ENCODE measurements at regions not wholly inside any gene's neighbourhood (a gene's known extent, or its start where the extent isn't known, plus 50 kb on each side); places are given as distances from the start of the nearest gene placed in this dataset.
A peak's percentile ranks its signal among the peaks of the same experiment; 100 is the strongest.

DNA sequence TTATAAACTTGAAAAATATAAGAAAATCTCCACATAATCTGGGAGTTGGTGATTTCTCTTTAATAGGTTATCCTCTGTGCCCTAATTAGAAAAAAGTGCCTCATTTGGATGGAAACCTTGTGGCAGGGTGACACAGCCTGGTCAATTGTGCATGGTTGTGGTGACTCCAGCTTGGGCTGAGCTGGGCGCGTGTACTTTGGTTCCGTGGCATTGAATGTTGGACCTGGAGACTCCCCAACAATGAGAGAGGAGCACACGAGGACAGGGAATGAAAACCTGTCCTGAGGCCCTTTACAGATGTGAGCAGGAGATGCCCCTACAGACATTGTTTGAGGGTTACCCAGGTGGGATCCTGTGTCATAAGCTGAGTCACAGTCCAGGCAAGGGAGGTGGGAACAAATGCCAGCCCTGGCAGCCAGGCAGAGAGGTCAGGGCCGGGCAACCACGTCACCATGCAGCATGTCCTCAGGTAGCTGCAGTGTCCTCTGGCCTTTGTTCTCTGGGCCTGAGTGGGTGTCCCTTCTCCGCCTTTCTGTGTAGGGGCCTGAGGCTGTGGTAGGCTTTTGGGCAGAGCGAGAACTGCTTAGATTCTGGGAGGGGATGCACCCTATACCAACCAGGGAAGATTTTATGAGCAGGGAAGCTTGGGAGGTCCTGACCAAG is 147.4 kb upstream of the TBX20 start:
- DNase-seq (ENCODE audit: insufficient read length, low spot score) (no peak), FAIRE-seq (no peak)

DNA sequence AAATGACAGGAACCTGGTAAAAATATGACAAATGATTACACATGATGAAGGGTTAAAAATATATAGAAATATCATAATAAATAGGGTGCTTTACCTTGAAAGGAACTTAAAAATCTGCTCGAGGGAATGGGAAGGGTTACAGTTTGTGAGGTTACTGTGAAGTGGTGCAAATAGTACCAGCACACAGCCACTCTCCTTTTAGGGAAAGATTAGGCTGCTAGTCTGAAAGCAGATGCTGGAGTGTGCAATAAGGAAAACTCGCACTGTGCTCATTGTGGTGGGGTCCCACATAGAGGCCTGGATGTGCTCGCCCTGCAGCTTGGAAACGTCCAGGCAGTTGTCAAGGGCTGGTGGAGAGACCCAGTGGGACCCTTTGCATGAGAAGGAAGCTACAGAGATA is 145.9 kb upstream of the TBX20 start:
- no peak for DNase-seq (ENCODE audit: insufficient read length, low spot score)
- FAIRE-seq = no peak

DNA sequence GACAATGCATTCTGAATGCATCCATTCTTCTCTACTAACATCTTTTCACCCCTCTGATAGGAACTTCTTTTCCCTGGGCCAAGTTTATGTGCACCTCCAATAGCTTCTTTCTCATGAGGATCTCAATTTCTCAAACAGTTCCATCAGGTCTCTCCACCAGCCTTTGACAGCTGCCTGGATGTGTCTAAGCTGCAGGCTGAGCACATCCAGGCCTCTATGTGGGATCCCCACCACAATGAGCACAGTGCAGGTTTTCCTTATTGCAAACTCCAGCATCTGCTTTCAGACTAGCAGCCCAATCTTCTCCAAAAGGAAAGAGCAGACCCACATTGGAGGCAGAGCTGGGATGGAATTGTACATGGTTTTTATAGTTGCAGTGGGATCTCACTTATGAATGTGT is 145.3 kb upstream of the TBX20 start:
- FAIRE-seq = no peak
- no peak for DNase-seq (ENCODE audit: insufficient read length, low spot score)

DNA sequence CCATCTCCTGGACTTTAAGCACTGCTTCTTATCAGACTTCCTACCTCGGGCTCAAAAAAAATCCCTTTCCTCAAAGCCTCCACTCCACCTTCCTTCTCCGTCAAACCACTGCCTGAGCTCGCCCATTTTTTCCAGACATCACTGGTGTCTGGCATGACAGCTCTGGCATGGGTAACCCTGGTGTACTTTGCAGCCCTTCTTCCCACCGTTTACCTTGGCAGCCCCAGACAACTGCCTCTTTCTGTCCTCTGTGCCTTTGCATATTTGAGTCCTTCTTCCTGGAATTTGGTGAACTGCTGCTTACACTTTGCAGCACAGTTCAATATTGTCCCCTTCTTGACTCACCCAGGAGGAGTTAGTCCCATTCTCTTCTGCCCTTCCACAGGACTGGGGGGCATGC is 144.6 kb upstream of the TBX20 start:
- FAIRE-seq = no peak
- DNase-seq (ENCODE audit: insufficient read length, low spot score) = no peak

DNA sequence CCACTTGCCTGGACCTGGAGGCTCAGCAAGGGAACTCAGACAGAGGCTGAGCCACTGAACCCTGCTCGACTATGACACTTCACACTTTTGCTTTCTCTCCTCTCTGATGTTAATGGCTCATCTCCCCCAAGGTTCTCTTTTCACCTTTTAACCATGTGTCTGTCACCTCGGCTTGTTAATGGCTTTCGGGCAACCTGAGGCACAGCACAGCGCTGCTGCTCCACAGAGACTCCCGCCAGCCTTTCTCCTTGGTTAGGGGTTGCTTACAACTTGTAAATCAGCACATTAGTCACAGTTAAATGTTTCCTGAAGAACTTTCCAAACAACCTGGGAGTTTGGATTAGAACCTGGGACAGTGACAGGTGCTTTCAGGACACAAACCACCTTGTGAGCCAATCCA is 136.2 kb upstream of the TBX20 start:
- FAIRE-seq (no peak), DNase-seq (ENCODE audit: insufficient read length, low spot score) (no peak)

DNA sequence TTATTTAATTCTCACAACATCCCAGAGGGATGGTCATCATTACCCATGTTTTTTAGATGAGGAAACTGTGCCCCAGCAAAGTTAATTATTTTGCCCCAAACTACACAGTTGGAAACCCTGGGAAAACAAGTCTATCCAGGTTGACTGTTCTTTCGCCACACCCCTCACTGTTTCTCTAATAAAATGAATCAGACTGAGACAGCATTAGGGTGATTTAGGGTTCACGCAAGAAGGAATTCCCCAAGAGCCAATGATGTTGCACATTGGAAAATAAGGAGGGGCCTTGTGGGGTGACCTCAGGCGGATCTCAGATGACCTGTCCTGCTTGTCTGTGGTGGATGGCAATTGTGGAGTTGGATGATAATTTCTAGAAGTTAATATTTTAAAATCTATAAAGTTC is 135.7 kb upstream of the TBX20 start:
- DNase-seq (ENCODE audit: insufficient read length, low spot score) (no peak), FAIRE-seq (no peak)

DNA sequence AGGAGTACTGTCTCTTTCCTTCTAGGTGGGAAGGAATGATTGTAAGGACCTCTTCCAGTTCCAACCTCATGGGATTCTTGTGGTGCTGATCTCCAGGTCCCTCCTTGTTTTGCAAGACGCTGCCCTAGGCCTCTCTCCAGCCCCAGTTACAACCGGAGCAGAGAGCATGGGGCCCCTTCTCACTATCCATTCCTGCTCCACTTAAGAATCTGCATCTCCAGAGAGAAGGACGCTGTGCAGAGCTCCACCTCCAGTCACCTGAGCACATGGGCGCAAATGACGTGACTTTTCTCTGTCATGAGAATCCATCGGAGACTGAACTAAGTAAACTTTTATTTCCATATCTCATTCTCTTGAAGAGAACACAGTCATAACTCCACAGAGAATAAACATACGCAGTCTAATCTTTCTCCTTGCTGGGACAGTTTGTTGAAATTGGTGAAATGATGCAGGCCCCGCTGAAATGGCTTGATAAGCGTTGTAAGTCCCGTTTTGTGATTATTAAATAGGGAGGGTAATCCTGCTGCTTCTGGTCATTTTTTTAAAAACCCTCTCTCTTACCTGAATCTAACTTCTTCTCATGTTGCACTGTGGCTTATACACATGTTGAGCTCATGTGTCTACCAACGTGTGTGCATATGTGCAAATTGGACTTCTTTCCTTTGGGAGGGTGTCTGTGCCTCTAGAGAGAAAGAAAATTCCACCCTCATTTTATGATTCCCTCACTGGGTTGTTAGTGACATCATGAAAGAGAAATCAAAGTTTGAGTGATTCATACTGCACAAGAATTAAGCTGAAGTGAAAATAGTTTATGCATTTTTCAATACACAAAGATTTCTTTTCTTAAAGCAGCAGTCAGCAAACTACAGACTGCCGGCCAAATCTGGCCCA is 133.2 kb upstream of the TBX20 start:
- DNase-seq (ENCODE audit: insufficient read length, low spot score) (no peak), FAIRE-seq (no peak)

DNA sequence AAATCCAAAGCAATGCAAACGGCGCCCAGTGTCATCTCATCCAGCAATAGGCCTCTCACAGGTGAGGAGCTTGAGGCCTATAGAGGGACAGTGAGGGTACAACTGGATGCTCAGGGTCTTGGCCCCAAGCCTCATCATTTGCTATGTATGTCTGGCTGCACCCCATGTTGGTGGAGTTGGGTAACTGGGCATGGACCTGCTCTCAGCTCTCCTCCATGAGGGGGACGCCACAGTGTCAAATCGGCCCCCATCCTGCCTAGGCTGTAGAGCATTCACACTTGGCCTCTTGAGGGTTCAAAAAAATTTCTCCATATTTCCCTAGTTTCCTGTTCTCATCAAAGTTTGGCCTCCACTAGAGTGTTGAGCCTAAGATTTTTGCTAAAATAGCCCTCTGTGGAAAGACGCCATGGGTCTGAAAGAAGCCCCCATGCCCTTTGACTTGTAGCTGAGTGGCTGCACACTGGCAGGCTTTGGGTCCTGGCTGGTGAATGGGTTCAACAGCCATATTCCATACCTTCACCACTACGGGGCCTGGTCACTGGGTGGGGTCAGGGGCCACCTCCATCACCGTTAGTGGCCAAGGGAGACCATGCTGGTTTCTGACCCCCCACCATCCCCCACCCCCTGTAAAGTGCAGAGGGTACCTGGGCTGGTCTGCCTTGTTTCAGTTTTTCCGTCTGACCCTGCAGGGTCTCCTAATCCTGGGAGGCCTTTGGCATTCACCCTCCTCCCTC is 132.3 kb upstream of the TBX20 start:
- FAIRE-seq = no peak
- DNase-seq (ENCODE audit: insufficient read length, low spot score) = no peak

DNA sequence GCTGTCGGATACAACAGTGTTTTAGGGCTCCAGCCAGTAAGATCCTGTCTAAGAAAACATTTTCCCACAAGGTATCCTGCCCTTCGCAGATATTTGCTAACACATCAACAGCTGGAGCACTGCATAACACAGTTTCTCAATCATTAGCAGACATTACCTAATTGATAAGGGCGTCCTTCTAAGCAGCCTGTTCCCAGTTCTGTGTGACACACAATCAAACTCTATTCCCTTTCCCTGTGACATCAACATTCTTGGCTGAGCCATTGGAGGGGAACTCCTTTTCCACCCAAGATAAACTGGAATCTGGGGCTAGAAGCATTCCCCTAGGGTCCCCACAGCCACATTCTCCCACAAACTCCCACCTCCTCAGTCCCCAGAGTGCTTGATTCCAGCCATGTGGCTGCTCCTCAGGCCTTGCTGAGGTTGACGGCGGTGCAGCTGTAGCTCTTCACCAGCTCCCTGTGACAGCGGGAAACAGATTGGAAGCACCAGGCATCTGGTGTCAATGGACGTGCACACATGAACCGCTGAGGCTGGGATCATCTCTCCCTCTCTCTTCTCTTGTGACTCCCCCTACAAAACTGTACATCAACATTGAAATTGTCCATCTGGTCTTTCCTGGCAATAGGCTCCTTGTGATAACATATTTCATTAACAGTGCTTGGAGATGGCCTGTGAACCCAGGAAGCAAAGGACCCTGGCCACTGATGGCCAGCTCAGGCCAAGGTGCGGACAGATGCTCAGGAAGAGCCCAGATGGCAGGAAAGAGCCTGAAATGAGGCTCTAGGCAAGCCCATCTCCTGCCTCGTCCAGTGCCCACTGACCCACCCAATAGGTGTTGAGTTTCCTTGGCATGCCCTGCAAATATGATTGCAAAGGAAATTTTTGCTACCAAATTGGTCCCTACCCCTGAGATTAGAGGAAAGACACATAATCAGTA is 131.1 kb upstream of the TBX20 start:
- FAIRE-seq (no peak), DNase-seq (ENCODE audit: insufficient read length, low spot score) (no peak)

DNA sequence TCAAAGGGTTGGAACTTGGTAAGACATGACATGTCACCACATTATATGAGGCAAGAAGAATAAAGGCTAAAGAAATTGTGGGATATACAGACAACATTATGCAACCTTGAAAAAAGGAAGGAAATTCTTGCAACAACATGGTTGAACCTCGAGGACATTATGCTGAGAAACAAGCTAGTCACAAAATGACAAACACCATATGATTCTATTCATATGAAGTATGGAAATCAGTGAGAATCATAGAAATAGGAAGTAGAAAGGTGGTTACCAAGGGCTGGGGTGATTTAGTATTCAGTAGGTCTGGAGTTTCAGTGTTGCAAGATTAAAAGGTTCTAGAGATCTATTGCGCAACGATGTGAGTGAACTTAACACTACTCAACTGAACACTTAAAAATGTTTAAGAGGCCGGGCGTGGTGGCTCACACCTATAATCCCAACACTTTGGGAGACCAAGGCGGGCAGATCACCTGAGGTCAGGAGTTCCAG is 126.9 kb upstream of the TBX20 start:
- FAIRE-seq (no peak), DNase-seq (ENCODE audit: insufficient read length, low spot score) (no peak)

DNA sequence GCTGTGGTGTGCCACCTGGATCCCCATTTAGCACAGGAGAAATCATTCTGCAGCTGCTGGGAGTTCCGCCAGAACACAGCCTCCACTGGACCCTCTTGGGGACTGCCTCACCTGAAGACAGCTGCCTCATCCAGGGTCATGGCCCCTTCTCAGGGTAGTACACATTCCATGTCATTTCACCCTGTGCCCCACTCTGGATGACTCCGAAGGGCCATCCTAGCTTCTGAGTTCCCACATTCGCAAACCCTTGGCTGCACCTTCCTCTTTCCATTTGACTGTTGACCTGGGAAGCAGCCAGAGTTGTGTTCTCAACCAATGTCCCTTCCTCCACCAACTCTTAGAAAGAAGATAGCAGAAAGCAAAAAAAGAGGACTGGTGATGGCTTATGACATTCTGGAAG is 125.6 kb upstream of the TBX20 start:
- no peak for FAIRE-seq

DNA sequence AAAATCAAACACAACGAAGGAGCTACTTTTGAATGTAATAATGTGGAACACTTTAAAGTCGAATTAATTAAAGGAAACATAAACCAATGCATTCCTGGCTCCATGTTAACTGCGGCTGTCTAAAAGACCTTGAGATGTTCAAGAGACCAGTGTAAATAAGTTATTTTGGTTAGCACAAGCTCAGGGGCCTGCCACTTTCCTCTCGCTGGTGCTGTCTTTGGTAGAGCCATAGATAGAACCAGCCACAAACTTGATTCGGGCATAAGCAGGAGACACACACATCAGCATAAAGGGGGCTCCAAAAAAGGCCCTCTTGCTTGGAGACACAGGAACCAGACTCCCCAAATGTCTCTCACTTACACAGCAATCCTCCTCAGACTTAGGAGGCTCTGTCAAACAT is 121.6 kb upstream of the TBX20 start:
- no peak for DNase-seq (ENCODE audit: insufficient read length, low spot score)
- FAIRE-seq = no peak

More for the DNA sequence above, 125.6 kb upstream of the TBX20 start:
- no peak for DNase-seq (ENCODE audit: insufficient read length, low spot score)

DNA sequence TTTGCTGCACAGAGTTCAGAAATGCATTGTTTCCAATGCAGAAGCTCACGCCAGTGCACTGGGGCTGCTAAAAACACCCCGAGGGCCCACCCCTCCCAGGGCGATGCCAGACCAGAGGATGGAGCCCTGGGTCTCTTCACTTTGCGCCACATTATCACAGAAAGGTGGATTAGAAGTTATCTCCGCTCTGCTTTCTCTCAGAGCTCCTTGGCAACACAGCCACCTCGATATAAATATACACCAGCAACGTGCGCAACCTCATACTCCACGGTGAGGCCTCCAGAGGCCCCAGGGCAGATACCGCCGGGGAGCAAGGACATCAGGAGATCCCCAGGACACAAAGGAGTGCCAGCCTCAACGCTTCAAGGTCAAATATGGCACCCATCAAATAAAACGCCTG is 121.0 kb upstream of the TBX20 start:
- FAIRE-seq (no peak), DNase-seq (ENCODE audit: insufficient read length, low spot score) (no peak)

DNA sequence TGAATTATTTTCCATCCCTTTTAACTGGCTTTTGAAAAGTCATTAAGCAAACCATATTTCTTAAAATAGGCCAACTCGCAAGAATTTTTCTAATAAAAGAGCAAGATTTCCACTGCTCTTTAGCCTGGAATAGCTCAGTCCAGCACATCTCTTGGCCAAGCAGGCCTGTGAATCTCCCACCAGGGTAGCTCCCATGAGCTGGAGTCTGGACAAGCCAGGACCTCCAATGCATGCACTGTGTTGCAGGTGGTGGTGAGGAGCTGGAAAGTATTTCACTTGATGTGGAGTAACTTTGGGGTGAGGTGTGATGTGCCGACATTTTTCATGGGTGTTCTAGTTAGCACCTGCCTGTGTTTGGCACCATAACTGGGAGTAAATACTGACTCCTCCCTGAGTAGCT is 117.3 kb upstream of the TBX20 start:
- FAIRE-seq (peak; percentile 66), DNase-seq (ENCODE audit: insufficient read length, low spot score) (no peak)

DNA sequence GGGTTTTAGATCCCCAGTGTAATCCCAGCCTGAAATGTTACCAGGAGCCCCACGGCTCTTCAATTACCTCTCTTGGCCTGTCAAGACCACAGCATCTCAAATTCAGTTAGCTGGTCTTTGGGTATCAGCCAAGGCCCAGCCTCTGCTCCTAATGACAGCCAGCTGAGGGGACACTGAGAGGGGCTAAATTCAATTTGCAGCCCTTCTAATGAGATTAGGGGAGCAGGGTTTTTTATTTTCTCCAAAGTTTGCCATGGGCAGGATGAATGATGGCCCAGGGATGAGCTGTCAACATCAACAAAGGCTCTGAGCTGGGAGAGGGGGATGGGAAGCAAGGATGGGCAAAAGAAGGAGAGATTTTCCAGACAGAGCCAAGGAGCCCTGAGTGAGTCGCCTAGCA is 116.8 kb upstream of the TBX20 start:
- FAIRE-seq (no peak), DNase-seq (ENCODE audit: insufficient read length, low spot score) (no peak)

DNA sequence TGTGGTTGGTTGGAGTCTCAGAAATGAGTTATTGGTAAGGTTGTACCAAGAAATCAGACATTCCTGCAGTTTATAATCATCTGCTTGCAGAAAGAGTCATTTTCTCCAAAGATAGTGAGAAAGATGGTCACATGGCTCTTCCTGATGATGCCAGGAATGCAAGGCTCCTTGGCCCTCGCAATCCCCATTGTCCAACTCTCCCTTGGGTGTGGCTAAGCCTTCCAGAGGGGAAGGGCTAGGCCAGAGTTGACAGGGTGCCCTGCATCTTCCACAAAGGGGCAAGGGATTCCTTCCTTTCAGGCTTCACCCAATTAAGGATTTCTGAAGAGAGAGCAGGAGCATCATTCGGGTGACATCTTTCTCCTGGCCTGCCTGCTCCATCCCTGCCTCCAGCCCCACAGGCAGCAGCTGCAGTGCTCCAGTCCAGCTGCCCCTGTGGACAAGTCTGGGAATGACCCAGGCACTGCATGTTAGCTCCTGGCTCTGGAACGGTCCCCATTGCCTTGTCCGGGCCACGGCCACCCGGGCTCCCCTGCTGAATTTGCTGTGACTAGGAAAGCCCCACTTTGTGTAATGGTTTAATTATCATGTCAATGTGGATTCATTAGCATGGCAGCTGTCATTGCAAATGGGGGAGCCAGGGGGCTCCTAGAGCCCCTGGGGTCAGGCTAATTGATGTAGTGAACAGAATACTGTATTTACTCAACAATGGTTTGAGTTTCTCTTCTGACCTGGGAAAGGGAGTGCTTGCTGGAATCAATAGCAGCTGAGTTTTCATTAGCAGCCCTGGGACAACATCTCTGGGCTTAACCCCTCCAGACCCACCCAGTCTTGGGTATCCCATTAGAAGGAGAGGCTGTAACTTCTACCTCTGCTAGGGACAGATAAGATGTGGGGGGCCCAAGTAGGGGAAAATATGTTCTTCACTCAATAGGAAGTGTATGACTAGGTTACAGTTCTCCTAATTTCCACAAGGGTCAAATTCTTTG is 112.6 kb upstream of the TBX20 start:
- no peak for DNase-seq (ENCODE audit: insufficient read length, low spot score)
- FAIRE-seq = no peak

DNA sequence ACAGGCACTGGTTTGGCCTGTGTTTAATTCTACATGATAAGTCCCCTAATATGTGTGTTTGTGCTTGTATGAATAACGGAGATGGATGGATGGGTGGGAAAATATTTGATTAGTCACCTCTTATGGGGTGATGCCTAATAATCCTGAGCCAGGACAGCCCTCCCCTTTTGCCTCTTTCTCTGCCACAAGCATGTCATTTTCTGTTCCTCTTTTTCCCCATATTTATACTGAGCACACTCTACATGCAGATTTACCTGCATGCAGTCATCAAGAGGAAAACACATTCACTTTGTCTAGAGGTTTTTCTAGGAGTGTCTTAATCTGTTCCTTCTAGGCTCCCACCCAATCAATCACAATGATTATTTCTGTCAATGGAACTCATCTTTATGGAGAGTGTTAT is 111.6 kb upstream of the TBX20 start:
- FAIRE-seq (no peak), DNase-seq (ENCODE audit: insufficient read length, low spot score) (no peak)

DNA sequence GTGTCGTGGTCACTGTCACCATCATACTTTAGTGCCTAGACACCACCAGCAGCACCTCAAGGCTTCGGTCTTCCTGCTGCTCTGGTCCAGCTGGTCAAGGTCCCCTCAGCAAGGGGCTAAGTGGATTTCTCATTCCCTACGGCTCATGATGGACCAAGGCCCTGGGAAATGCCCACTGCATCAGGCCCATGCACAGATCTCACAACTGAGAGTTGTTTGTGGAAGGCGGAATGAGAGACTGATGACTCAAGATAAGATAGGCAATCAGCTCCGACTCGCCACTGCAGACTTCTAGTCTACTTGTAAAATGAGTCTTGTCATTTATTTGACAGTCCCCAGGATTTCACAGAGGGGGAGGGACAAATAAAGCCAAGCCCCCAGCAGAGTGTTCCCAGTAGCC is 108.4 kb upstream of the TBX20 start:
- DNase-seq (ENCODE audit: insufficient read length, low spot score) (no peak), FAIRE-seq (no peak)

DNA sequence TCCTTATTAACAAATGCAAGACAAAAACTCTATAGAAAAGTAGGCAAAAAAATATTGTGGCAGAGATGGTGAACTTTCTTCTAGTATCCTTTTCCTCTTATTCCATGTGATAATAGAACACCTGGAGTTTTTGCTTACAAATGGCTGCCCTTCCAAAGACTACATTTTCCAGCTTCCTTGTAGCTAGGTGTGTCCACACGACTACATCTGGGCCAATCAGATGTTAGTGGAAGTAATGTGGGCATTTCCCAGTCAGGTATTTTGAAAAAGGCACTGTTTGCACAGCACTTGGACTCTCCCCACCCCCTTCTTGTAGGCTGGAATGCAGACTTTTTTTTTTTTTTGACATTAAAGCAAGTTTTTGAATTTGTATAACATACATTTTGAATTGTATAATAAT is 105.5 kb upstream of the TBX20 start:
- FAIRE-seq (no peak), DNase-seq (ENCODE audit: insufficient read length, low spot score) (no peak)
